ENCODE measurements at regions not wholly inside any gene's neighbourhood (a gene's known extent, or its start where the extent isn't known, plus 50 kb on each side); places are given as distances from the start of the nearest gene placed in this dataset.

GRCh38 chr3:105923140-105923539, 54.3 kb upstream of the CBLB start:
- Histone ChIP-seq H3K27me3 (ENCODE audit: control insufficient read depth, insufficient read depth, low read length) (no peaks in the 10 kb centered on the region), H3K9ac (ENCODE audit: low read length) (no peak overlapping the region), H3K36me3 (ENCODE audit: control insufficient read depth, insufficient read depth, low read length) (no peaks in the 10 kb centered on the region), H3K4me1 (ENCODE audit: control insufficient read depth, insufficient read depth, low read length) (peaks cover under 1% of the 10 kb centered on the region; the same call in 1 of the 2 replicates), H3K4me3 (ENCODE audit: low read depth, low read length) (no peak overlapping the region), H3K9me3 (ENCODE audit: control insufficient read depth, insufficient read depth, low read depth, low read length) (no peaks in the 10 kb centered on the region), H3K27ac (ENCODE audit: low read depth, low read length) (no peak overlapping the region)

- Histone ChIP-seq H3K4me1 (ENCODE audit: control insufficient read depth, insufficient read depth, low read length) (peaks cover 13% of the 10 kb centered on the region; the same call in 1 of the 2 replicates), H3K27ac (ENCODE audit: low read depth, low read length) (no peak overlapping the region), H3K9ac (ENCODE audit: low read length) (no peak overlapping the region), H3K9me3 (ENCODE audit: control insufficient read depth, insufficient read depth, low read depth, low read length) (no peaks in the 10 kb centered on the region), H3K36me3 (ENCODE audit: control insufficient read depth, insufficient read depth, low read length) (no peaks in the 10 kb centered on the region), H3K27me3 (ENCODE audit: control insufficient read depth, insufficient read depth, low read length) (no peaks in the 10 kb centered on the region), H3K4me3 (ENCODE audit: low read depth, low read length) (no peak overlapping the region)
Observed at GRCh38 chr3:105927741-105928140, 58.9 kb upstream of the CBLB start.

GRCh38 chr3:105930733-105931132, 61.9 kb upstream of the CBLB start:
- Histone ChIP-seq H3K27me3 (ENCODE audit: control insufficient read depth, insufficient read depth, low read length) (no peaks in the 10 kb centered on the region), H3K9ac (ENCODE audit: low read length) (no peak overlapping the region), H3K36me3 (ENCODE audit: control insufficient read depth, insufficient read depth, low read length) (no peaks in the 10 kb centered on the region), H3K27ac (ENCODE audit: low read depth, low read length) (no peak overlapping the region), H3K9me3 (ENCODE audit: control insufficient read depth, insufficient read depth, low read depth, low read length) (no peaks in the 10 kb centered on the region), H3K4me3 (ENCODE audit: low read depth, low read length) (no peak overlapping the region), H3K4me1 (ENCODE audit: control insufficient read depth, insufficient read depth, low read length) (peaks cover 13% of the 10 kb centered on the region; the same call in 1 of the 2 replicates)

- H3K4me3 ChIP-seq (ENCODE audit: low read depth, low read length) = no peak overlapping the region
- no peak overlapping the region for H3K27ac ChIP-seq (ENCODE audit: low read depth, low read length)
- no peaks in the 10 kb centered on the region for H3K27me3 ChIP-seq (ENCODE audit: control insufficient read depth, insufficient read depth, low read length)
- no peaks in the 10 kb centered on the region for H3K36me3 ChIP-seq (ENCODE audit: control insufficient read depth, insufficient read depth, low read length)
- H3K4me1 ChIP-seq (ENCODE audit: control insufficient read depth, insufficient read depth, low read length) = peaks cover 13% of the 10 kb centered on the region; the same call in 1 of the 2 replicates
- no peaks in the 10 kb centered on the region for H3K9me3 ChIP-seq (ENCODE audit: control insufficient read depth, insufficient read depth, low read depth, low read length)
- H3K9ac ChIP-seq (ENCODE audit: low read length) = no peak overlapping the region
Observed at GRCh38 chr3:105931500-105931899, 62.7 kb upstream of the CBLB start.

- Histone ChIP-seq H3K9ac (ENCODE audit: low read length) (no peak overlapping the region), H3K9me3 (ENCODE audit: control insufficient read depth, insufficient read depth, low read depth, low read length) (no peaks in the 10 kb centered on the region), H3K27me3 (ENCODE audit: control insufficient read depth, insufficient read depth, low read length) (no peaks in the 10 kb centered on the region), H3K36me3 (ENCODE audit: control insufficient read depth, insufficient read depth, low read length) (no peaks in the 10 kb centered on the region), H3K4me3 (ENCODE audit: low read depth, low read length) (no peak overlapping the region), H3K27ac (ENCODE audit: low read depth, low read length) (no peak overlapping the region), H3K4me1 (ENCODE audit: control insufficient read depth, insufficient read depth, low read length) (peaks cover 5% of the 10 kb centered on the region; the same call in 1 of the 2 replicates)
Observed at GRCh38 chr3:105933871-105934270, 65.1 kb upstream of the CBLB start.

- H3K27ac ChIP-seq (ENCODE audit: low read depth, low read length) = no peak overlapping the region
Observed at GRCh38 chr3:105938101-105938500, 69.3 kb upstream of the CBLB start.

GRCh38 chr3:105938806-105939205, 70.0 kb upstream of the CBLB start:
- Histone ChIP-seq H3K9ac (ENCODE audit: low read length) (no peak overlapping the region), H3K36me3 (ENCODE audit: control insufficient read depth, insufficient read depth, low read length) (no peaks in the 10 kb centered on the region), H3K4me3 (ENCODE audit: low read depth, low read length) (no peak overlapping the region), H3K4me1 (ENCODE audit: control insufficient read depth, insufficient read depth, low read length) (no peaks in the 10 kb centered on the region), H3K9me3 (ENCODE audit: control insufficient read depth, insufficient read depth, low read depth, low read length) (no peaks in the 10 kb centered on the region), H3K27me3 (ENCODE audit: control insufficient read depth, insufficient read depth, low read length) (no peaks in the 10 kb centered on the region), H3K27ac (ENCODE audit: low read depth, low read length) (no peak overlapping the region)

More at GRCh38 chr3:105938101-105938500, 69.3 kb upstream of the CBLB start:
- H3K4me3 ChIP-seq (ENCODE audit: low read depth, low read length) = no peak overlapping the region
- H3K36me3 ChIP-seq (ENCODE audit: control insufficient read depth, insufficient read depth, low read length) = no peaks in the 10 kb centered on the region
- no peaks in the 10 kb centered on the region for H3K4me1 ChIP-seq (ENCODE audit: control insufficient read depth, insufficient read depth, low read length)
- no peak overlapping the region for H3K9ac ChIP-seq (ENCODE audit: low read length)
- H3K27me3 ChIP-seq (ENCODE audit: control insufficient read depth, insufficient read depth, low read length) = no peaks in the 10 kb centered on the region
- H3K9me3 ChIP-seq (ENCODE audit: control insufficient read depth, insufficient read depth, low read depth, low read length) = no peaks in the 10 kb centered on the region

- Histone ChIP-seq H3K4me3 (ENCODE audit: low read depth, low read length) (no peak overlapping the region), H3K4me1 (ENCODE audit: control insufficient read depth, insufficient read depth, low read length) (no peaks in the 10 kb centered on the region), H3K9ac (ENCODE audit: low read length) (no peak overlapping the region), H3K27me3 (ENCODE audit: control insufficient read depth, insufficient read depth, low read length) (no peaks in the 10 kb centered on the region), H3K27ac (ENCODE audit: low read depth, low read length) (no peak overlapping the region), H3K36me3 (ENCODE audit: control insufficient read depth, insufficient read depth, low read length) (no peaks in the 10 kb centered on the region), H3K9me3 (ENCODE audit: control insufficient read depth, insufficient read depth, low read depth, low read length) (no peaks in the 10 kb centered on the region)
Observed at GRCh38 chr3:105944276-105944675, 75.5 kb upstream of the CBLB start.

- Histone ChIP-seq H3K9ac (ENCODE audit: low read length) (no peak overlapping the region), H3K27me3 (ENCODE audit: control insufficient read depth, insufficient read depth, low read length) (no peaks in the 10 kb centered on the region), H3K27ac (ENCODE audit: low read depth, low read length) (no peak overlapping the region), H3K4me3 (ENCODE audit: low read depth, low read length) (no peak overlapping the region), H3K36me3 (ENCODE audit: control insufficient read depth, insufficient read depth, low read length) (no peaks in the 10 kb centered on the region), H3K9me3 (ENCODE audit: control insufficient read depth, insufficient read depth, low read depth, low read length) (no peaks in the 10 kb centered on the region), H3K4me1 (ENCODE audit: control insufficient read depth, insufficient read depth, low read length) (no peaks in the 10 kb centered on the region)
Observed at GRCh38 chr3:105944721-105945120, 75.9 kb upstream of the CBLB start.

- Histone ChIP-seq H3K27ac (ENCODE audit: low read depth, low read length) (no peak overlapping the region), H3K9ac (ENCODE audit: low read length) (no peak overlapping the region), H3K4me3 (ENCODE audit: low read depth, low read length) (no peak overlapping the region), H3K36me3 (ENCODE audit: control insufficient read depth, insufficient read depth, low read length) (no peaks in the 10 kb centered on the region), H3K9me3 (ENCODE audit: control insufficient read depth, insufficient read depth, low read depth, low read length) (no peaks in the 10 kb centered on the region), H3K27me3 (ENCODE audit: control insufficient read depth, insufficient read depth, low read length) (no peaks in the 10 kb centered on the region), H3K4me1 (ENCODE audit: control insufficient read depth, insufficient read depth, low read length) (no peaks in the 10 kb centered on the region)
Observed at GRCh38 chr3:105948101-105948500, 79.3 kb upstream of the CBLB start.

GRCh38 chr3:105950881-105951600, 82.2 kb upstream of the CBLB start:
- Histone ChIP-seq H3K36me3 (ENCODE audit: control insufficient read depth, insufficient read depth, low read length) (no peaks in the 10 kb centered on the region), H3K27ac (ENCODE audit: low read depth, low read length) (no peak overlapping the region), H3K4me3 (ENCODE audit: low read depth, low read length) (no peak overlapping the region), H3K4me1 (ENCODE audit: control insufficient read depth, insufficient read depth, low read length) (no peaks in the 10 kb centered on the region), H3K9me3 (ENCODE audit: control insufficient read depth, insufficient read depth, low read depth, low read length) (no peaks in the 10 kb centered on the region), H3K27me3 (ENCODE audit: control insufficient read depth, insufficient read depth, low read length) (no peaks in the 10 kb centered on the region), H3K9ac (ENCODE audit: low read length) (no peak overlapping the region)

Measured in HUES6 (cell line).